ENCODE measurements at regions not wholly inside any gene's neighbourhood (a gene's known extent, or its start where the extent isn't known, plus 50 kb on each side); places are given as distances from the start of the nearest gene placed in this dataset.

GRCh38 chr7:46076527-46076926 is 155.5 kb upstream of the IGFBP3 start:
- Mint-ChIP-seq H3K27ac (no peak overlapping the region), H3K27me3 (no peaks in the 10 kb centered on the region), H3K4me3 (no peak overlapping the region), H3K9me3 (ENCODE audit: insufficient read depth) (no peaks in the 10 kb centered on the region), H3K4me1 (no peaks in the 10 kb centered on the region)
- intact Hi-C loops (cut with micrococcal nuclease): no loop called here
- H3K9me3 ChIP-seq (ENCODE audit: control extremely low read depth in 1 of 3, control insufficient read depth in 2 of 3, insufficient read depth in 1 of 3, low read length in 2 of 3): no peaks in the 10 kb centered on the region
- DNase-seq: no peak
- no peaks in the 10 kb centered on the region for H3K79me2 ChIP-seq (ENCODE audit: control insufficient read depth, insufficient read depth, low read length)
- no peak overlapping the region for H3K27ac ChIP-seq (ENCODE audit: low read length in 2 of 2)
- POLR2A ChIA-PET: no interaction called here
- no peak for ATAC-seq (ENCODE audit: low read depth)
- TF ChIP-seq, protein P1, sequence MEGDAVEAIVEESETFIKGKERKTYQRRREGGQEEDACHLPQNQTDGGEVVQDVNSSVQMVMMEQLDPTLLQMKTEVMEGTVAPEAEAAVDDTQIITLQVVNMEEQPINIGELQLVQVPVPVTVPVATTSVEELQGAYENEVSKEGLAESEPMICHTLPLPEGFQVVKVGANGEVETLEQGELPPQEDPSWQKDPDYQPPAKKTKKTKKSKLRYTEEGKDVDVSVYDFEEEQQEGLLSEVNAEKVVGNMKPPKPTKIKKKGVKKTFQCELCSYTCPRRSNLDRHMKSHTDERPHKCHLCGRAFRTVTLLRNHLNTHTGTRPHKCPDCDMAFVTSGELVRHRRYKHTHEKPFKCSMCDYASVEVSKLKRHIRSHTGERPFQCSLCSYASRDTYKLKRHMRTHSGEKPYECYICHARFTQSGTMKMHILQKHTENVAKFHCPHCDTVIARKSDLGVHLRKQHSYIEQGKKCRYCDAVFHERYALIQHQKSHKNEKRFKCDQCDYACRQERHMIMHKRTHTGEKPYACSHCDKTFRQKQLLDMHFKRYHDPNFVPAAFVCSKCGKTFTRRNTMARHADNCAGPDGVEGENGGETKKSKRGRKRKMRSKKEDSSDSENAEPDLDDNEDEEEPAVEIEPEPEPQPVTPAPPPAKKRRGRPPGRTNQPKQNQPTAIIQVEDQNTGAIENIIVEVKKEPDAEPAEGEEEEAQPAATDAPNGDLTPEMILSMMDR (IDR thresholded peaks at IDR 0.05): no peak
- no peak for TF ChIP-seq EZH2 (IDR thresholded peaks at IDR 0.05; ENCODE audit: borderline replicate concordance, insufficient read depth, low read depth, low read length, poor library complexity, severe bottlenecking)
- WGBS (ENCODE audit: insufficient coverage): no CpG with 5 or more reads among the region's 1 CpG
- H3K4me3 ChIP-seq (ENCODE audit: control extremely low read depth in 1 of 5, extremely low read depth in 1 of 5, insufficient read depth in 1 of 5, low read depth in 2 of 5, low read length in 4 of 5): no peak overlapping the region
- no peaks in the 10 kb centered on the region for H3K27me3 ChIP-seq (replicated peaks in 1 of 4; ENCODE audit: control extremely low read depth in 1 of 4, control insufficient read depth in 3 of 4, insufficient read depth in 4 of 4, low read length in 3 of 4)
- no peak overlapping the region for H3K9ac ChIP-seq (ENCODE audit: low read length)
- H2AFZ ChIP-seq (ENCODE audit: insufficient read depth, low read depth, low read length, poor library complexity, severe bottlenecking): no peak overlapping the region
- H3K36me3 ChIP-seq (replicated peaks in 1 of 2; ENCODE audit: control extremely low read depth in 1 of 2, control insufficient read depth in 1 of 2, extremely low read depth in 1 of 2, insufficient read depth in 2 of 2, low read length in 1 of 2): no peaks in the 10 kb centered on the region
- H3K4me1 ChIP-seq (ENCODE audit: control insufficient read depth in 2 of 2, insufficient read depth in 2 of 2, low read length in 2 of 2): no peaks in the 10 kb centered on the region
- CTCF ChIA-PET: no interaction called here
- no peak overlapping the region for H3K4me2 ChIP-seq (replicated peaks; ENCODE audit: low read depth, low read length, poor library complexity, severe bottlenecking)
- H4K20me1 ChIP-seq (ENCODE audit: control insufficient read depth, insufficient read depth, low read length, poor library complexity, severe bottlenecking): no peaks in the 10 kb centered on the region

- Histone ChIP-seq H3K27ac (ENCODE audit: low read length in 2 of 2) (no peak overlapping the region), H3K4me3 (ENCODE audit: control extremely low read depth in 1 of 5, extremely low read depth in 1 of 5, insufficient read depth in 1 of 5, low read depth in 2 of 5, low read length in 4 of 5) (no peak overlapping the region), H3K4me1 (ENCODE audit: control insufficient read depth in 2 of 2, insufficient read depth in 2 of 2, low read length in 2 of 2) (no peaks in the 10 kb centered on the region), H3K79me2 (ENCODE audit: control insufficient read depth, insufficient read depth, low read length) (no peaks in the 10 kb centered on the region), H3K4me2 (replicated peaks; ENCODE audit: low read depth, low read length, poor library complexity, severe bottlenecking) (no peak overlapping the region), H3K9me3 (ENCODE audit: control extremely low read depth in 1 of 3, control insufficient read depth in 2 of 3, insufficient read depth in 1 of 3, low read length in 2 of 3) (no peaks in the 10 kb centered on the region), H3K27me3 (replicated peaks in 1 of 4; ENCODE audit: control extremely low read depth in 1 of 4, control insufficient read depth in 3 of 4, insufficient read depth in 4 of 4, low read length in 3 of 4) (no peaks in the 10 kb centered on the region), H4K20me1 (ENCODE audit: control insufficient read depth, insufficient read depth, low read length, poor library complexity, severe bottlenecking) (no peaks in the 10 kb centered on the region), H3K36me3 (replicated peaks in 1 of 2; ENCODE audit: control extremely low read depth in 1 of 2, control insufficient read depth in 1 of 2, extremely low read depth in 1 of 2, insufficient read depth in 2 of 2, low read length in 1 of 2) (no peaks in the 10 kb centered on the region), H2AFZ (ENCODE audit: insufficient read depth, low read depth, low read length, poor library complexity, severe bottlenecking) (no peak overlapping the region), H3K9ac (ENCODE audit: low read length) (no peak overlapping the region)
- DNase-seq: no peak
- no peak overlapping the region for H3K4me3 Mint-ChIP-seq
- no peak for ATAC-seq (ENCODE audit: low read depth)
- H3K4me1 Mint-ChIP-seq: no peaks in the 10 kb centered on the region
- ChIA-PET POLR2A (no interaction called here), CTCF (no interaction called here)
- TF ChIP-seq EZH2 (IDR thresholded peaks at IDR 0.05; ENCODE audit: borderline replicate concordance, insufficient read depth, low read depth, low read length, poor library complexity, severe bottlenecking): no peak
- TF ChIP-seq, protein P1 (IDR thresholded peaks at IDR 0.05): no peak
- intact Hi-C loops (cut with micrococcal nuclease): no loop called here
- peaks cover 3% of the 10 kb centered on the region for H3K27me3 Mint-ChIP-seq
- H3K9me3 Mint-ChIP-seq (ENCODE audit: insufficient read depth): no peaks in the 10 kb centered on the region
- H3K27ac Mint-ChIP-seq: no peak overlapping the region
Measured at GRCh38 chr7:46072722-46073121, 151.7 kb upstream of the IGFBP3 start.
